GM21737 (cell line): ENCODE measurements at regions not wholly inside any gene's neighbourhood (a gene's known extent, or its start where the extent isn't known, plus 50 kb on each side); places are given as distances from the start of the nearest gene placed in this dataset.
"Not testable (repeated sequence)": the region's sequence is repeated elsewhere in the genome, so short reads cannot be mapped to it uniquely, and the experiment has no call there.

Experiments
- ATAC-seq: cut with Tn5 transposase; IDR thresholded peaks from one replicate; pipeline ENCODE4 v1.9.1; 2021; ENCODE audit warnings: mild to moderate bottlenecking, moderate library complexity; ENCODE audit not compliant: unreplicated experiment

GRCh38 chr6:15081447-15081846, 164.4 kb upstream of the JARID2 start:
- ATAC-seq, result no peak

DNA sequence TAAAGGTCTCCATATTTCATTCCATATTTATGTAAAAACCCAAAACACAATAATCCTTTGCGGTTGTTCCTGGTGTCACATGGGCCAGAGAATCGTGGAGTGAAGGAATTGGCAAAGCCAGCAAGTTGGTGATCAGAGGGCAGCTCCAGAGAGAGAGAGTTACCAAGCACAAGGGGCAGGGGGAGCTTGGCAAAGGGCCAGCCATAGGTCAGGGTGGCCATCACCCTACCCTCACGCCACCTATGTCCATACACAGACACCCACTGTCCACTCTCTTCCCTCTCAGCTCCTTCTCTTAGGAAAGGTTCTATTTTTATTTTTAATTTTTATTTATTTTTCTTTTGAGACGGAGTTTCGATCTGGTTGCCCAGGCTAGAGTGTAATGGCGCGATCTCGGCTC, 163.2 kb upstream of the JARID2 start:
- no peak for ATAC-seq

DNA sequence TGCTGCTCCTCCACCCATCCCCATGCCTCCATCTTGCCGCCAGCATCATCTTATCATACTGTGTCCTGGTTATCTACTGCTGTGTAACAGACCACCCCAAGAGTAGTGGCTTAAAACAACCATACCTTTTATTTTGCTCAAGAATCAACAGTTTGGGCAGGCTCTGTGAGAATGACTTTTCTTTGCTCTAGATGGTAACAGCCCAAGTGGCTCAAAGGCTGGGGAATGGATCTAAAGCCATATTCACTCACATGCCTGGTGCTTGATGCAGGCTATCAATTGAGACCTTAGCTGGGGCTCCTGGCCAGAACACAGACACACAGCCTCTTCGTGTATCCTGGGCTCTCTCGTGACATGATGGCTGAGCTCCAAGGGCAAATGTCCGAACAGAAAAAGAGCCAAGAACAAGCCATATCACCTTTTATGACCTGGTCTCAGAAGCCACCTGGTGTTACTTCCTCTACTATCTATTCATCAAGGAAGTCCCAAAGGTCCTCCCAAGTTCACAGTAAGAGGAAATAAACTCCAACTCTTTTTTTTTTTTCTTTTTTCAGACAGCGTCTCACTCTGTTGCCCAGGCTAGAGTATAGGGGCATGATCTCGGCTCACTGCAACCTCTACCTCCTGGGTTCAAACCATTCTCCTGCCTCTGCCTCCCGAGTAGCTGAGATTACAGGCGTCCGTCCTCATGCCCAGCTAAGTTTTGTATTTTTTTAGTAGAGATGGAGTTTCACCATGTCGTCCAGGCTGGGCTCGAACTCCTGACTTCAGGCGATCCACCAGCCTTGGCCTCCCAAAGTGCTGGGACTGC, 159.3 kb upstream of the JARID2 start:
- ATAC-seq, result no peak

DNA sequence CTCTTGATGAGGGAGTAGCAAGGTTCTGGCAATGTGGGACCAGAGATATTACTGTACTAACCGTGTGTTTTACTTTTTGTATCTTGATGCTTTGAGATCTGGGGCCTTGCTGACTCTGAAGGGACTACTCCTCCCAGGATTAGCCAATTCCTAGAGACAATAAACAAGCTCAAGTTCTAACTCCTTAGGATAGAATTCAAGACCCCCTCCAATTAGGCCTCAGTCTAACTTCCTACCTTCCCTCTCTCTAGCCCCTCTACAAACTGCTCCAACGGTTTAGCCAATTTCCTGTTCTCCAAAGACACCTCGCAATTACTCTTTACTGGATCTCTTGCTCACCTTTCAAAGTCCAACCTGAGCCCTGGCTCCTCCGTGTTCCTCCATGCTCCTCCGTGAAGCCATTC, 158.7 kb upstream of the JARID2 start:
- ATAC-seq, result no peak

DNA sequence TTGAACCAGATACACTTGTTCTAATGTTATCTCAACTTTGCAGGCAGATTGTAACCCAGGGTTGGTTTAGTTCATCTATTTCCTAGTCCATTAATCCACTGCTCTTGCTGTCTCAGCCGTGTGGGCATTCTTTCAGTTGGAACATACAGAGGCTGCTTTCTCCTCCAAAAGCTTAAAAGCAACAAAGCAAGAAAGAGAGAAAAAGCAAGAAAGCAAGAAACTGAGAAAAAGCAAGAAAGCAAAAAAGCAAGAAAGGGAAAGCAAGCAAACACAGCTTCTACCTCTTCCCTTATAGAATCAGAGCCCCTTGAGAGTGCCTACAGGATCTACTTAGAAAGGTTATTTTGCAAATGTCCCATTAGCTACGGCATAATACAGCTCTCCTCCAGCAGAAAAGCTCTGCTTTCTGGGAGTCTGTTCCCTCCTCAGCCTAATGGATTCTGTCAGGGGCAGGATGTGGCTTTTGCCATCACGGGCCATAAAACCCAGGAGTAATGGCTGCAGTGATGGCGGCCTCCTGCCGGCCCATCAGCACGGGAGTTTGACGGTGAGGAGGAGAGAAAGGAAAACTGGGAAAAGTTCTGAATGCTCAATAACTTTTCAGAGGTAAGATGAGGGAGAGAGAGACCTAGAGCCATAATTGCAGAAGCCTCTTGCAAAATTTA, 156.8 kb upstream of the JARID2 start:
- ATAC-seq, result no peak

- ATAC-seq, result no peak
These were observed 156.2 kb upstream of the JARID2 start for GRCh38 chr6:15089569-15090144.

DNA sequence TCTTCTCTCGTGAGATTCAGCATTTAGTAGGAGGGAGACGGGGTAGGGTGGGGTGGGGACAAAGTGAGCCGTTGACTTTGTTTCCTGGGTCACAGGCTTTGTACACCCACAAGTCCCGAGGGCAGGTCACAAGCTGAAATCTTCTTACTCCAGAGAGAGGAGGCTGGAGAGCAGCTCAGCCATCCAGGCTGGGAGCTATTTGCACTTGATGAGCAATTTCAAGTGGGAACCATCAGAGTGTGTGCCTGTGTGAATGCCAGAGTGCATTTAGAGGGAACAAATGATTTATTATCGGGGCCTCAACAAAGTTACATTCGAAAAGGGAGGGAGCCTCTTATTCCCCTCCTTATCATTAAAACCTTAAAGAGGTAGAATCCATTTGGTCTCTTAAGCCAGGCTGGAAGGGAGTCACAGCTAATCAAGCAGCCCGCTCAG, 155.7 kb upstream of the JARID2 start:
- no peak for ATAC-seq

DNA sequence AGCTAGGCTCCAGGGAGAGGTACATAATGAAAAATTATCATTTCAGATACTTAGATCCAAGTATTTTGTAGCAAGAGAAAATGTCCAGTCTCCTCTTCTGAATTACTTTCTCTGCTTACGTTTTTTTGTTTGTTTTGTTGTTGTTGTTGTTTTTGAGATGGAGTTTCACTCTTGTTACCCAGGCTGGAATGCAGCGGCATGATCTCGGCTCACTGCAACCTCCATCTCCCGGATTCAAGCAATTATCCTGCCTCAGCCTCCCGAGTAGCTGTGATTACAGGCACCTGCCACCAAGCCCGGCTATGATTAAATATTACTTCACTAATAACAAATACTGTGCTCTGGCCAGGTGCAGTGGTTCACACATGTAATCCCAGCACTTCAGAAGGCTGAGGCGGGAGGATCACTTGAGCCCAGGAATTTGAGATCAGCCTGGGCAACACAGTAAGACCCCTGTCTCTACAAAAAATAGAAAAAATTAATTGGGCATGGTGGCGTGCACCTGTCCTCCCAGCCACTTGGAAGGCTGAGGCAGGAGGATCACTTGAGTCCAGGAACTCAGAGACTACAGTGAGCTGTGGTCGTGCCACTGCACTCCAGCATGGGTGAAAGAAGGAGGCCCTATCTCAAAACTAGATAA, 155.0 kb upstream of the JARID2 start:
- no peak for ATAC-seq

GRCh38 chr6:15096894-15097837, 148.7 kb upstream of the JARID2 start:
- ATAC-seq, result no peak

DNA sequence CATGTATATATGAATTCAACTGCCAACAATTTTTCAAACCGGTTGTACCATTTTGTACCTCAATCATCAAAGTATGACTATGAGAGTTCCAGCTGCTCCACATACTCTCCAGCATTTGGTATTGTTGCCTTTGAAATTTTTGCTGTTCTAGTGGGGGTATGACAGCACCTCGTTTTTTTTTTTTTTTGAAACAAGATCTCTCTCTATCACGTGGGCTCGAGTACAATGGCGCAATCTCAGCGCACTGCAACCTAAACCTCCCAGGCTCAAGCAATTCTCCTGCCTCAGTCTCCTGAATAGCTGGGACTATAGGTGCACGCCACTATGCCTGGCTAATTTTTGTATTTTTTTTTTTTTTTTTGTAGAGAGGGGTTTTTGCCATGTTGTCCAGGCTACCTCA, 144.7 kb upstream of the JARID2 start:
- ATAC-seq, result no peak

- no peak for ATAC-seq
These were observed 143.6 kb upstream of the JARID2 start for GRCh38 chr6:15102241-15102640.

- ATAC-seq, result no peak
These were observed 138.8 kb upstream of the JARID2 start for GRCh38 chr6:15106958-15107643.

GRCh38 chr6:15107644-15108382, 138.1 kb upstream of the JARID2 start:
- ATAC-seq, result no peak

GRCh38 chr6:15108383-15108715, 137.5 kb upstream of the JARID2 start:
- no peak for ATAC-seq

GRCh38 chr6:15109338-15110090, 136.4 kb upstream of the JARID2 start:
- no peak for ATAC-seq

- no peak for ATAC-seq
These were observed 135.0 kb upstream of the JARID2 start for GRCh38 chr6:15110726-15111354.

GRCh38 chr6:15111576-15111975, 134.3 kb upstream of the JARID2 start:
- ATAC-seq, result not testable (repeated sequence)

- ATAC-seq, result no peak
These were observed 132.3 kb upstream of the JARID2 start for GRCh38 chr6:15113587-15113986.
